MM.1S (cell line): ENCODE measurements at regions not wholly inside any gene's neighbourhood (a gene's known extent, or its start where the extent isn't known, plus 50 kb on each side); places are given as distances from the start of the nearest gene placed in this dataset.

Experiments
- DNase-seq: peaks from one replicate; pipeline ENCODE4 v3.0.0-alpha.2; 2015
- H2AFZ ChIP-seq: fragments of 300-600 bp; sonication (generic); 2 replicates; pipeline ENCODE4 v1.6.0; 2016; ENCODE audit warnings: antibody characterized with exemption, low read length
- H3F3A ChIP-seq: fragments of 300-600 bp; sonication (generic); 2 replicates; pipeline ENCODE4 v1.6.1; 2016; ENCODE audit warnings: mild to moderate bottlenecking, antibody characterized with exemption, low read length, moderate library complexity, mixed read lengths; ENCODE audit not compliant: insufficient read depth
- H3K27ac ChIP-seq: fragments of 300-600 bp; sonication (generic); 2 replicates; pipeline ENCODE4 v1.5.1; 2016; ENCODE audit warnings: mild to moderate bottlenecking, low read length
- H3K27me3 ChIP-seq: fragments of 300-600 bp; sonication (generic); replicated peaks from 2 replicates; pipeline ENCODE4 v1.6.0; 2016; ENCODE audit warnings: low read length; ENCODE audit not compliant: insufficient read depth
- H3K36me3 ChIP-seq: fragments of 300-600 bp; sonication (generic); replicated peaks from 2 replicates; pipeline ENCODE4 v1.6.1; 2016; ENCODE audit warnings: mild to moderate bottlenecking, low read length, mixed read lengths; ENCODE audit not compliant: insufficient read depth
- H3K4me1 ChIP-seq: fragments of 300-600 bp; sonication (generic); 2 replicates; pipeline ENCODE4 v1.6.1; 2016; ENCODE audit warnings: low read length, mixed read lengths
- H3K4me2 ChIP-seq: fragments of 300-600 bp; sonication (generic); 2 replicates; pipeline ENCODE4 v1.6.0; 2016; ENCODE audit warnings: low read depth, low read length
- H3K4me3 ChIP-seq: fragments of 300-600 bp; sonication (generic); 2 replicates; pipeline ENCODE4 v1.5.1; 2016; ENCODE audit warnings: low read length, mixed read lengths
- H3K79me2 ChIP-seq: fragments of 300-600 bp; sonication (generic); 2 replicates; pipeline ENCODE4 v1.6.1; 2016; ENCODE audit warnings: mixed run types, low read length, mixed read lengths
- H3K9ac ChIP-seq: fragments of 300-600 bp; sonication (generic); 2 replicates; pipeline ENCODE4 v1.6.1; 2016; ENCODE audit warnings: low read length, mixed read lengths
- H3K9me2 ChIP-seq: fragments of 300-600 bp; sonication (generic); replicated peaks from 2 replicates; pipeline ENCODE4 v1.6.1; 2016; ENCODE audit warnings: mild to moderate bottlenecking, low read length, mixed read lengths; ENCODE audit not compliant: insufficient read depth
- H3K9me3 ChIP-seq: fragments of 300-600 bp; sonication (generic); replicated peaks from 2 replicates; pipeline ENCODE4 v1.6.1; 2016; ENCODE audit warnings: mild to moderate bottlenecking, low read length, mixed read lengths; ENCODE audit not compliant: insufficient read depth
- H4K20me1 ChIP-seq: fragments of 300-600 bp; sonication (generic); 2 replicates; pipeline ENCODE4 v1.6.1; 2016; ENCODE audit warnings: mild to moderate bottlenecking, low read length, moderate library complexity, mixed read lengths; ENCODE audit not compliant: insufficient read depth
- EZH2 ChIP-seq: fragments of 300-600 bp; sonication (generic); optimal IDR thresholded peaks from 2 replicates; pipeline ENCODE3; 2017; ENCODE audit warnings: low read depth, mild to moderate bottlenecking, antibody characterized with exemption, low read length, mixed read lengths
- EZH2phosphoT487 ChIP-seq: fragments of 300-600 bp; sonication (generic); IDR thresholded peaks from 2 replicates; pipeline ENCODE4 v1.6.1; 2018; ENCODE audit warnings: antibody characterized with exemption, low read length
- TF ChIP-seq, protein P1 (sequence below): fragments of 300-600 bp; sonication (generic); IDR thresholded peaks from 2 replicates; pipeline ENCODE4 v1.5.1; 2016; ENCODE audit warnings: antibody characterized with exemption, low read length, mixed read lengths

DNA sequence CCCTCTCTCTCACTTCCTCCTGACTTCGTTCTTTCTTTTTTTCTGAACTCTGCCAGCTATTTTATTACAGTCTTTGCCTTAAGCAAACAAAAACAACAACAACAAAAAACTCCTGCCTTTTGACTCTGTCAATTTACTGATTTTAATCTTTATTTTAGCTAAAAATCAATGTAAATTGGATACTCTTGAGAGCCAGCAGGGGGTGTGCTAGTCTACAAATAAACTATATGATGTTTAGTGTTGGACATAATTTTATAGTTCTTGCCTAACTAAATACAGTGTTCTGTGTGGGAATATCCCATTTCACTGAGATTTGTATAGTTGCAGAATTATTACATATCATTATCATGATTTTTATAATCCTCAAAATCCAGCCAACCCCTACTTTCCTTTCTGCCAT lies 1199.9 kb upstream of the SPRY2 start:
- H3K9me3 ChIP-seq: no peaks in the 10 kb centered on the region
- H3K4me3 ChIP-seq: no peak overlapping the region
- H3K79me2 ChIP-seq: no peaks in the 10 kb centered on the region
- no peaks in the 10 kb centered on the region for H3F3A ChIP-seq
- DNase-seq: no peak
- H3K9ac ChIP-seq: no peak overlapping the region
- no peaks in the 10 kb centered on the region for H3K9me2 ChIP-seq
- H3K27me3 ChIP-seq: no peaks in the 10 kb centered on the region
- H3K4me2 ChIP-seq: no peak overlapping the region
- no peaks in the 10 kb centered on the region for H3K4me1 ChIP-seq
- no peaks in the 10 kb centered on the region for H3K36me3 ChIP-seq
- TF ChIP-seq, protein P1, sequence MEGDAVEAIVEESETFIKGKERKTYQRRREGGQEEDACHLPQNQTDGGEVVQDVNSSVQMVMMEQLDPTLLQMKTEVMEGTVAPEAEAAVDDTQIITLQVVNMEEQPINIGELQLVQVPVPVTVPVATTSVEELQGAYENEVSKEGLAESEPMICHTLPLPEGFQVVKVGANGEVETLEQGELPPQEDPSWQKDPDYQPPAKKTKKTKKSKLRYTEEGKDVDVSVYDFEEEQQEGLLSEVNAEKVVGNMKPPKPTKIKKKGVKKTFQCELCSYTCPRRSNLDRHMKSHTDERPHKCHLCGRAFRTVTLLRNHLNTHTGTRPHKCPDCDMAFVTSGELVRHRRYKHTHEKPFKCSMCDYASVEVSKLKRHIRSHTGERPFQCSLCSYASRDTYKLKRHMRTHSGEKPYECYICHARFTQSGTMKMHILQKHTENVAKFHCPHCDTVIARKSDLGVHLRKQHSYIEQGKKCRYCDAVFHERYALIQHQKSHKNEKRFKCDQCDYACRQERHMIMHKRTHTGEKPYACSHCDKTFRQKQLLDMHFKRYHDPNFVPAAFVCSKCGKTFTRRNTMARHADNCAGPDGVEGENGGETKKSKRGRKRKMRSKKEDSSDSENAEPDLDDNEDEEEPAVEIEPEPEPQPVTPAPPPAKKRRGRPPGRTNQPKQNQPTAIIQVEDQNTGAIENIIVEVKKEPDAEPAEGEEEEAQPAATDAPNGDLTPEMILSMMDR: peak; percentile 32
- no peak for TF ChIP-seq EZH2phosphoT487
- H3K27ac ChIP-seq: no peak overlapping the region
- H2AFZ ChIP-seq: no peak overlapping the region
- H4K20me1 ChIP-seq: no peaks in the 10 kb centered on the region

DNA sequence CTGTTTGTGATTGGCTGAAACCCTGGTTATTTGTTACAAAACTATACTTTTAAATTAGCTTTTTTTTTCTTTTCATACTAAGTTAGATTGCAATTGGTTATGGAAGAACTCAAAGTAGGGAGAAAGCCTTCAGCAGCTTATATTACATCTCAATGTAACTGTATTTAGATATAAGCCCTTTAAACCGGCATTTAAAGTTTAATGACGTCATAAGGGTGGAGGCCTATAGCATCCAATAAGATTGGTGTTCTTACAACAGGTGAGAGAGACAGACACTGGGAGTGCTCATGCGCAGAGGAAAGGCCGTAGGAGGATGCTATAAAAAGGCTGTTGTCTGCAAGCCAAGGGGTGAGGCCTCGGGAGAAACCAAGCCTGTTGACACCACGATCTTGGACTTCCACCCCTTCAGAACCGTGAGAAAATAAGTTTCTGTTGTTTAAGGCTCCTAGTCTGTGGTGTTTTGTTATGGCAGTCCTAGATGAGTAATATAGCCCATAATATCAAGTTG lies 1198.8 kb upstream of the SPRY2 start:
- H3K27me3 ChIP-seq: no peaks in the 10 kb centered on the region
- no peak overlapping the region for H3K27ac ChIP-seq
- H3K4me3 ChIP-seq: no peak overlapping the region
- H3K4me1 ChIP-seq: no peaks in the 10 kb centered on the region
- H3K9me3 ChIP-seq: no peaks in the 10 kb centered on the region
- no peaks in the 10 kb centered on the region for H3K9me2 ChIP-seq
- TF ChIP-seq, protein P1: no peak
- TF ChIP-seq EZH2phosphoT487 (no peak), EZH2 (no peak)
- H4K20me1 ChIP-seq: no peaks in the 10 kb centered on the region
- H3K79me2 ChIP-seq: no peaks in the 10 kb centered on the region
- H3F3A ChIP-seq: no peaks in the 10 kb centered on the region
- no peak overlapping the region for H3K4me2 ChIP-seq
- H2AFZ ChIP-seq: no peak overlapping the region
- H3K9ac ChIP-seq: no peak overlapping the region
- no peaks in the 10 kb centered on the region for H3K36me3 ChIP-seq
- DNase-seq: no peak

DNA sequence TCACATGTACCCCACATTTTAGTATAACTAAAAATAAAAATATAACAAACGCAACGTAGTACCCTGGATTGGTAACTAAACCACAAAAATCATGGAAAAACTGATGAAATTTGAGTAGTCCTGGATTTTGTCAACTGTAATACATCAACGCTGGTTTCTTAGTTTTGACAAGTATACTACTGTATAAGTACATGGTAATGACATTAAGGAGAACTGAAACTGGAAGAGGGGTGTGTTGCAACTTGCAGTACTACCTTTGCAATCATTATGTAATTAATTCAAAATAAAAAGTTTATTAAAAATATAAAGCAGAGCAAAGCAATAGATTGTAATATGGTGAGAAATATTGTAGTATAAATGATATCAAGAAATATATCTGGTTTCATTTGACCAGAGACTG lies 1158.0 kb upstream of the SPRY2 start:
- Histone ChIP-seq H4K20me1 (no peaks in the 10 kb centered on the region), H3K4me1 (no peaks in the 10 kb centered on the region), H3K9me3 (no peaks in the 10 kb centered on the region), H3F3A (no peaks in the 10 kb centered on the region), H3K27ac (no peak overlapping the region), H3K27me3 (no peaks in the 10 kb centered on the region), H3K4me2 (no peak overlapping the region), H3K79me2 (no peaks in the 10 kb centered on the region), H3K36me3 (no peaks in the 10 kb centered on the region), H2AFZ (no peak overlapping the region), H3K9ac (no peak overlapping the region), H3K9me2 (no peaks in the 10 kb centered on the region), H3K4me3 (no peak overlapping the region)
- TF ChIP-seq EZH2 (no peak), EZH2phosphoT487 (no peak)
- TF ChIP-seq, protein P1: no peak
- DNase-seq: no peak
